Esophagus muscularis mucosa (tissue), 4 donors: ENCODE measurements at regions not wholly inside any gene's neighbourhood (a gene's known extent, or its start where the extent isn't known, plus 50 kb on each side); places are given as distances from the start of the nearest gene placed in this dataset.

Experiments used
- DNase-seq: peaks from one replicate; pipeline ENCODE4 v3.0.0-alpha.2; 2017; ENCODE audit errors: extremely low spot score
- H3K27ac ChIP-seq, 4 donors: fragments of 200-600 bp; sonication (generic); replicated peaks in 1 of 4; 1 replicate in 3 of 4; 2 replicates in 1 of 4; pipeline ENCODE4 v1.5.1; 2016 to 2019; ENCODE audit warnings: mild to moderate bottlenecking in 1 of 4
- H3K27me3 ChIP-seq, 4 donors: fragments of 200-600 bp; sonication (generic); one replicate each; pipeline versions ENCODE4 v1.5.1 to v1.6.0; 2016 to 2019
- H3K36me3 ChIP-seq, 4 donors: fragments of 200-600 bp; sonication (generic); one replicate each; pipeline ENCODE4 v1.5.1; 2016 to 2019
- H3K4me1 ChIP-seq, 4 donors: fragments of 200-600 bp; sonication (generic); one replicate each; pipeline ENCODE4 v1.5.1; 2016 to 2019
- H3K4me3 ChIP-seq, 4 donors: fragments of 200-600 bp; sonication (generic); 1 replicate in 2 of 4; 2 replicates in 2 of 4; pipeline ENCODE4 v1.5.1; 2016 to 2019; ENCODE audit warnings: mild to moderate bottlenecking in 4 of 4, moderate library complexity in 1 of 4
- H3K9me3 ChIP-seq, 4 donors: fragments of 200-600 bp; sonication (generic); 1 replicate in 3 of 4; 2 replicates in 1 of 4; pipeline ENCODE4 v1.5.1; 2016 to 2019
- CTCF ChIP-seq, 3 experiments: fragments of 200-600 bp in 2 of 3; fragments of 450-650 bp in 1 of 3; sonication (generic) in 2 of 3; IDR thresholded peaks; one replicate each; pipeline ENCODE4 v1.5.1; 2017 to 2019; ENCODE audit warnings: antibody characterized with exemption in 3 of 3, mild to moderate bottlenecking in 2 of 3, moderate library complexity in 1 of 3
- EP300 ChIP-seq: sonication (generic); formaldehyde crosslinking; IDR thresholded peaks from one replicate; pipeline ENCODE4 v1.6.1; 2017; ENCODE audit warnings: antibody characterized with exemption
- POLR2A ChIP-seq: fragments of 450-650 bp; IDR thresholded peaks from one replicate; pipeline ENCODE4 v1.6.1; 2017; ENCODE audit warnings: antibody characterized with exemption, moderate library complexity, mild to moderate bottlenecking, low read depth
- POLR2AphosphoS5 ChIP-seq, 2 donors: sonication (generic); formaldehyde crosslinking; IDR thresholded peaks; one replicate each; pipeline ENCODE4 v1.6.1; 2017; ENCODE audit warnings: antibody characterized with exemption in 2 of 2
- WGBS: methylation state at CpG from one replicate; pipeline ENCODE4 v1.1.5; 2018; 5-methylcytosine and 5-hydroxymethylcytosine counted together
- intact Hi-C: fragments of 100-400 bp; cut with DNase I; formaldehyde crosslinking; loops from one replicate; pipeline ENCODE4 v1.15.1; 2023

DNA sequence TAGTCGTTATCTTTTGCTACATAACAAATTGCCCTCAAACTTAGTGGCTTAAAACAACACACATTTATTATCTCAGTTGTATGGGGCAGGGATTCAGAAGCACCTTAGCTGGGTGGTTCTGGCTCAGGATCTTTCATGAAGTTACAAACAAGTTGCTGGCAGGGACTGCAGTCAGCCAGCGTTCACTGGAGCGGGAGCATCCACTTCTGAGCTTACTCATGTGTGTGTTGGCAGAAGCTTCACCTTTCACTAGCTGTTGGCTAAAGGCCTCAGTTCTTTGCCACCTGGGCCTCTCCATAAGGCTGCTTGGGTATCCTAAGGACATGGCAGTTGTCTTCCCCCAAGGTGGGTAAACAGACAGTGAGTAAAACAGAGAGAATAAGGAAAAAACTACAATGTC is 365.7 kb downstream of the RPS29 start:
- H3K36me3 ChIP-seq, result no peaks in the 10 kb centered on the region
- peak overlapping the region in 2 of 4 donors; percentile 10 to 12 for H3K27ac ChIP-seq
- WGBS, result 63% methylated on average over 3 of the region's 3 CpGs
- no peak overlapping the region for H3K4me3 ChIP-seq
- intact Hi-C loops, result no loop called here
- TF ChIP-seq POLR2AphosphoS5 (IDR thresholded peaks at IDR 0.05), result no peak
- TF ChIP-seq CTCF (IDR thresholded peaks at IDR 0.05), result no peak
- no peak for TF ChIP-seq EP300
- no peak for TF ChIP-seq POLR2A
- no peak for DNase-seq
- H3K4me1 ChIP-seq, result peaks cover 0 to 40% (median 32%) of the 10 kb centered on the region in 4 donors
- no peaks in the 10 kb centered on the region for H3K27me3 ChIP-seq
- no peaks in the 10 kb centered on the region for H3K9me3 ChIP-seq

DNA sequence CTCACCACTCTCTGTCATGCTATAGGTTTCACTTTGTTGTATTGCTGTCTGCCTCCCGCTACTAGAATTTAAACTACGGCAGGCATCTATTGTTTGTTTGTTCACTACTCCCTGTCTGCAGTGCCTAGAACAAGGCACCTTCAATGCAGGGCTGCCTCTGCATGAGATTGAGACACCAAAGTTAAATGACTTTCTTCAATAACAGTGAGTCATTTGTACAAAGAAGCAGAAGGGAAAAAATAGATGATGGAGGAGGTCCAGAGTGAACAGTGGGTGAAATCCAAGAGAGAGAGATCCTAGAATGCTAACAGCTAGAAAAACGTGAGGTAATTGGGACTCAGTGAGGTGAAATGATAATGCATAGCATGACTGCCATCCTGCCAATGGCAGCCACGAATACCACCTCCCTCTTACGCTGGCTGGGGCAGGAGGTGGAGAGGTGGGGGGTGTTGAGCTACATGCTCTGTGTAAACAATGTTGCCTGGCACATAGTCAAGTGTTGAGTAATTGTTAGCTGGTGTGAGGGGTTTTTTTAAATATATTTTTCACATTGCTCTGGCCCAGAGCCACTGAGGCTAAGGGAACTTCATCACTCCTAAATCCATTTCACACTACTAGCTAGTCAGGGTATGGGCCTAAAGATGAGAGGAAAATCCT is 367.6 kb downstream of the RPS29 start:
- Histone ChIP-seq H3K27me3 (no peaks in the 10 kb centered on the region), H3K4me1 (peaks cover 0 to 40% (median 32%) of the 10 kb centered on the region in 4 donors), H3K9me3 (no peaks in the 10 kb centered on the region), H3K36me3 (no peaks in the 10 kb centered on the region), H3K4me3 (no peak overlapping the region), H3K27ac (peak overlapping the region in 3 of 4 donors; percentile 11 to 51 (median 11))
- intact Hi-C loops, result no loop called here
- WGBS, result 39% methylated on average over 5 of the region's 5 CpGs
- TF ChIP-seq EP300, result peak; percentile 17
- TF ChIP-seq POLR2A, result no peak
- TF ChIP-seq POLR2AphosphoS5 (IDR thresholded peaks at IDR 0.05), result peak in 1 of 2 donors; percentile 14
- DNase-seq, result no peak

- no peak overlapping the region for H3K27ac ChIP-seq
Observed at GRCh38 chr14:49212721-49213120, 373.5 kb downstream of the RPS29 start.

GRCh38 chr14:49209416-49209815 is 376.8 kb downstream of the RPS29 start:
- WGBS, result 81% methylated on average over 1 of the region's 1 CpG

More at GRCh38 chr14:49212721-49213120, 373.5 kb downstream of the RPS29 start:
- Histone ChIP-seq H3K36me3 (no peaks in the 10 kb centered on the region), H3K27me3 (no peaks in the 10 kb centered on the region), H3K9me3 (no peaks in the 10 kb centered on the region), H3K4me1 (peaks cover 0 to 5% (median 2%) of the 10 kb centered on the region in 4 donors), H3K4me3 (no peak overlapping the region)
- DNase-seq, result no peak
- 76% methylated on average over 4 of the region's 4 CpGs for WGBS
- TF ChIP-seq CTCF (IDR thresholded peaks at IDR 0.05), result no peak
- intact Hi-C loops, result no loop called here

GRCh38 chr14:49206828-49207227 is 379.4 kb downstream of the RPS29 start:
- H3K4me1 ChIP-seq, result peaks cover 0 to 4% (median 0%) of the 10 kb centered on the region in 4 donors
- DNase-seq, result no peak
- TF ChIP-seq CTCF (IDR thresholded peaks at IDR 0.05) (no peak), POLR2A (no peak), POLR2AphosphoS5 (IDR thresholded peaks at IDR 0.05) (no peak), EP300 (no peak)
- H3K9me3 ChIP-seq, result no peaks in the 10 kb centered on the region
- H3K27me3 ChIP-seq, result no peaks in the 10 kb centered on the region
- no peak overlapping the region for H3K27ac ChIP-seq
- no peak overlapping the region for H3K4me3 ChIP-seq
- WGBS, result 66% methylated on average over 9 of the region's 9 CpGs
- intact Hi-C loops, result no loop called here
- H3K36me3 ChIP-seq, result no peaks in the 10 kb centered on the region

More at GRCh38 chr14:49209416-49209815, 376.8 kb downstream of the RPS29 start:
- no peak overlapping the region for H3K27ac ChIP-seq
- H3K4me1 ChIP-seq, result peaks cover 0 to 4% (median 0%) of the 10 kb centered on the region in 4 donors
- no peaks in the 10 kb centered on the region for H3K9me3 ChIP-seq
- intact Hi-C loops, result no loop called here
- no peaks in the 10 kb centered on the region for H3K36me3 ChIP-seq
- no peak for DNase-seq
- no peak for TF ChIP-seq CTCF (IDR thresholded peaks at IDR 0.05)
- no peak for TF ChIP-seq POLR2A
- TF ChIP-seq EP300, result no peak
- no peak for TF ChIP-seq POLR2AphosphoS5 (IDR thresholded peaks at IDR 0.05)
- no peak overlapping the region for H3K4me3 ChIP-seq
- H3K27me3 ChIP-seq, result no peaks in the 10 kb centered on the region
